ENCODE measurements at regions not wholly inside any gene's neighbourhood (a gene's known extent, or its start where the extent isn't known, plus 50 kb on each side); places are given as distances from the start of the nearest gene placed in this dataset.
A peak's percentile ranks its signal among the peaks of the same experiment; 100 is the strongest.

DNA sequence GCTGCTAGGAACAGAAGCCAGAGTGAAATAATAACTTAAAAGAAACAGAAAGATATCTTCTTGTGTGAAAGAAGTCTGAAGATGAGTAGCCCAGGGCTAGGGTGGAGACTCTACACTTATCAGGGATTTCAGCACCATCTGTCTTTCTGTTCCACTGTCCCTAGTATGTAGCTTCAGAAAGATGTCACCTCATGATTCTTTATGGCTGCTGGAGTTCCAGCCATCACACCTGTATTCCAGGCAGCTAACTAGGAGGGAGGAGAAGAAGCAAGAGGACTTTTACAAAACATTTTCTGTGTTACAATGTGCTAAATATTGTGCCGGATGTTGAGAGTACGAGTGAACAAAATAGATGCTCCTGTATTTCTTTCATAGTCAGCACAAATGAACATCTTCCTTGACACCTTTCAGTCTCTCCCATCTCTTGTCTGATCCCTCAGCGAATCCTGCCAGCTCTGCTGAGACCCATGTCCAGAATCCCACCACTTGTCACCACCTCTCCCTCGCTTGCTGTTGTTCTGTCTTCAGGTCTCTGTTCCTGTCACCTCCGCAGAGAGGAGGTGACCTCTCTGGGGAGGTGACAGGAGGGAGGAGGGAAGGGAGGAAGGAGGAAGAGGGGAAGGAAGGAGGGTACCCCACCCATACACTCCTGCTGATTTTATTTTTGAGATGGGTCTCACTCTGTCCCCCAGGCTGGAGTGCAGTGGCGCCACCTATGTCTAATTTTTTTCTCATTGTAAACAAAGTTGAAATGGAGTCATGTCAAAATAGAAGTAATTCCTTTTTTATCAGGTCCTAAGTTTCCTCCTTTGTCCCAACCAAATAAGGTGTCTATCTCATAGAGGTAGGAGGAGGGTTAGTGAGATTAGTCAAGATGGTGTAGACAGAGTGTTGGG, 188.9 kb downstream of the TFAP2C start:
- POLR2A ChIA-PET = interaction anchor here (0.5 to 1.3 kb wide), 2 partner anchors 8 to 457 kb away, joined by 4 read pairs; no protein-coding TSS in a partner anchor
- TF ChIP-seq, protein P1, sequence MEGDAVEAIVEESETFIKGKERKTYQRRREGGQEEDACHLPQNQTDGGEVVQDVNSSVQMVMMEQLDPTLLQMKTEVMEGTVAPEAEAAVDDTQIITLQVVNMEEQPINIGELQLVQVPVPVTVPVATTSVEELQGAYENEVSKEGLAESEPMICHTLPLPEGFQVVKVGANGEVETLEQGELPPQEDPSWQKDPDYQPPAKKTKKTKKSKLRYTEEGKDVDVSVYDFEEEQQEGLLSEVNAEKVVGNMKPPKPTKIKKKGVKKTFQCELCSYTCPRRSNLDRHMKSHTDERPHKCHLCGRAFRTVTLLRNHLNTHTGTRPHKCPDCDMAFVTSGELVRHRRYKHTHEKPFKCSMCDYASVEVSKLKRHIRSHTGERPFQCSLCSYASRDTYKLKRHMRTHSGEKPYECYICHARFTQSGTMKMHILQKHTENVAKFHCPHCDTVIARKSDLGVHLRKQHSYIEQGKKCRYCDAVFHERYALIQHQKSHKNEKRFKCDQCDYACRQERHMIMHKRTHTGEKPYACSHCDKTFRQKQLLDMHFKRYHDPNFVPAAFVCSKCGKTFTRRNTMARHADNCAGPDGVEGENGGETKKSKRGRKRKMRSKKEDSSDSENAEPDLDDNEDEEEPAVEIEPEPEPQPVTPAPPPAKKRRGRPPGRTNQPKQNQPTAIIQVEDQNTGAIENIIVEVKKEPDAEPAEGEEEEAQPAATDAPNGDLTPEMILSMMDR (IDR thresholded peaks at IDR 0.05; ENCODE audit: unreplicated experiment) = no peak
- BruUV-seq (replicated peaks) = no TSS peak
- Mint-ChIP-seq H3K4me3 (ENCODE audit: unreplicated experiment) (no peak overlapping the region), H3K4me1 (ENCODE audit: insufficient read depth, unreplicated experiment) (peaks cover 5% of the 10 kb centered on the region), H3K27me3 (ENCODE audit: insufficient read depth, unreplicated experiment) (no peaks in the 10 kb centered on the region), H3K27ac (ENCODE audit: low read depth, unreplicated experiment) (no peak overlapping the region), H3K9me3 (ENCODE audit: unreplicated experiment) (peaks cover 3% of the 10 kb centered on the region), H3K36me3 (ENCODE audit: insufficient read depth, unreplicated experiment) (no peaks in the 10 kb centered on the region)
- no peak for DNase-seq (ENCODE audit: unreplicated experiment)
- intact Hi-C loops (cut with micrococcal nuclease) = loop anchor here (5.0 kb wide), 1 partner anchor 186 kb away; no protein-coding TSS in a partner anchor
- CTCF ChIA-PET = interaction anchor here (0.6 to 1.2 kb wide), 2 partner anchors 35 to 403 kb away, joined by 3 read pairs; no protein-coding TSS in a partner anchor

DNA sequence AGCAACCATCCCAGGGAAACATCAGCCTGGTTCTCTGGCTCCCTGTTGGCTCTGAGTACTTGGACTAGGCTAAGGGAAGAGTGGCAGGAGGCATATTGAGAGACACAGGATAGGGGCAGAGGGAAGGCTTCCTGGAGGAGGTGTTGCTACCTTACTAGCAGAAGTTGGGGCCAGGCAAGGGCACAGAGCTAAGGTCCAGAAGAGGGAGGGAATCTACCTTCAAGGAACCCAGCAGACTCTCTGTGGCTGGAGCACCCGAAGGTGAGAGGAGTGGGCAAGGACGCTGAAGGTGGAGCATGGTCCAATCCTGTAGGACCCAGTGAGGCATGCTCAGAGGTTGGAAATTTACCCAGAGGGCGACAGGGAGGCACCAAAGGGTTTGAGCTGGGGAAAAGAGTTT, 191.9 kb downstream of the TFAP2C start:
- ChIA-PET CTCF (interaction anchor here (0.6 kb wide), 3 partner anchors 52 to 255 kb away, joined by 3 to 5 read pairs (median 4); no protein-coding TSS in a partner anchor), POLR2A (interaction anchor here (0.7 kb wide), 1 partner anchor 54 kb away, joined by 3 read pairs; no protein-coding TSS in a partner anchor)
- no peak overlapping the region for H3K4me3 Mint-ChIP-seq (ENCODE audit: unreplicated experiment)
- peak overlapping the region; percentile 10 for H3K27ac Mint-ChIP-seq (ENCODE audit: low read depth, unreplicated experiment)
- no peak for DNase-seq (ENCODE audit: unreplicated experiment)
- no peaks in the 10 kb centered on the region for H3K36me3 Mint-ChIP-seq (ENCODE audit: insufficient read depth, unreplicated experiment)
- no peaks in the 10 kb centered on the region for H3K9me3 Mint-ChIP-seq (ENCODE audit: unreplicated experiment)
- H3K27me3 Mint-ChIP-seq (ENCODE audit: insufficient read depth, unreplicated experiment) = no peaks in the 10 kb centered on the region
- intact Hi-C loops (cut with micrococcal nuclease) = no loop called here
- BruUV-seq (replicated peaks) = no TSS peak
- TF ChIP-seq, protein P1 (IDR thresholded peaks at IDR 0.05; ENCODE audit: unreplicated experiment) = no peak
- H3K4me1 Mint-ChIP-seq (ENCODE audit: insufficient read depth, unreplicated experiment) = no peaks in the 10 kb centered on the region

DNA sequence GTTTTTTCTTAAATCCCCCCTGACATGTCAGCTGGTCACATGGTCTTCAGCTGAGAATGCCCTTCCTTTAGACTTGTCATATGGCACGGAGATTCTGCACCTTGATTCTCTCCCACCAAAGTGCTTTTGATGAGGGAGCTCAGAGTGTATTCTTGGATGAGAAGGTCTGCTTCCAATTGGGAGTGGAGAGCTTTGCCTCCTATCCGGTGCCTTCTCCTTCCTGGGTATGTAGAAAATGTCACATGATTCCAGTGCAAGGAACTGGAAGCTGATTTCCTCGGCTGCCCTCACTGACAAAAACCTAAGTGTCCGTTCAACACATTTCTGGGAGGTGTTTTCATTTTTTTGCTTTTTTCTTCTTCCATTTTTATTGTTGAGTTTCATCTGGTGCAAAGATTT, 197.2 kb downstream of the TFAP2C start:
- DNase-seq (ENCODE audit: unreplicated experiment) = no peak
- ChIA-PET POLR2A (interaction anchor here (1.6 to 2.6 kb wide), 3 partner anchors 9 to 38 kb away, joined by 4 to 12 read pairs (median 5); no protein-coding TSS in a partner anchor), CTCF (interaction anchor here (0.7 to 1.7 kb wide), 6 partner anchors 14 to 196 kb away, joined by 3 to 6 read pairs (median 4); no protein-coding TSS in a partner anchor)
- Mint-ChIP-seq H3K4me3 (ENCODE audit: unreplicated experiment) (peak overlapping the region; percentile 56), H3K36me3 (ENCODE audit: insufficient read depth, unreplicated experiment) (no peaks in the 10 kb centered on the region), H3K9me3 (ENCODE audit: unreplicated experiment) (no peaks in the 10 kb centered on the region), H3K27me3 (ENCODE audit: insufficient read depth, unreplicated experiment) (peaks cover 10% of the 10 kb centered on the region), H3K27ac (ENCODE audit: low read depth, unreplicated experiment) (peak overlapping the region; percentile 86), H3K4me1 (ENCODE audit: insufficient read depth, unreplicated experiment) (peaks cover 8% of the 10 kb centered on the region)
- no TSS peak for BruUV-seq (replicated peaks)
- intact Hi-C loops (cut with micrococcal nuclease) = no loop called here
- TF ChIP-seq, protein P1 (IDR thresholded peaks at IDR 0.05; ENCODE audit: unreplicated experiment) = no peak
